ENCODE measurements at regions not wholly inside any gene's neighbourhood (a gene's known extent, or its start where the extent isn't known, plus 50 kb on each side); places are given as distances from the start of the nearest gene placed in this dataset.

- Histone ChIP-seq H3K27ac (ENCODE audit: low read depth, low read length) (no peak overlapping the region), H3K4me1 (ENCODE audit: insufficient read depth, low read length) (no peaks in the 10 kb centered on the region), H4K20me1 (ENCODE audit: insufficient read depth, low read length) (no peaks in the 10 kb centered on the region), H3K36me3 (ENCODE audit: insufficient read depth, low read length) (no peaks in the 10 kb centered on the region), H3K4me3 (ENCODE audit: insufficient read depth, low read length) (no peak overlapping the region), H3K9me3 (ENCODE audit: low read depth, low read length) (no peaks in the 10 kb centered on the region), H3K27me3 (ENCODE audit: insufficient read depth, low read length) (no peaks in the 10 kb centered on the region), H3K4me2 (ENCODE audit: insufficient read depth, low read length) (no peak overlapping the region), H2AFZ (ENCODE audit: low read length) (no peak overlapping the region), H3K79me2 (ENCODE audit: insufficient read depth, low read length) (no peaks in the 10 kb centered on the region)
- DNase-seq (ENCODE audit: insufficient read length, low spot score, missing footprints) = no peak
- TF ChIP-seq CTCF (IDR thresholded peaks at IDR 0.05; ENCODE audit: extremely low read depth, low read depth, low read length) = no peak
Measured at GRCh38 chr12:107431942-107432341, 253.7 kb upstream of the PWP1 start.

- H3K4me1 ChIP-seq (ENCODE audit: insufficient read depth, low read length) = no peaks in the 10 kb centered on the region
- H4K20me1 ChIP-seq (ENCODE audit: insufficient read depth, low read length) = no peaks in the 10 kb centered on the region
- no peak overlapping the region for H3K27ac ChIP-seq (ENCODE audit: low read depth, low read length)
- no peak for DNase-seq (ENCODE audit: insufficient read length, low spot score, missing footprints)
- no peaks in the 10 kb centered on the region for H3K27me3 ChIP-seq (ENCODE audit: insufficient read depth, low read length)
- no peaks in the 10 kb centered on the region for H3K36me3 ChIP-seq (ENCODE audit: insufficient read depth, low read length)
- no peaks in the 10 kb centered on the region for H3K9me3 ChIP-seq (ENCODE audit: low read depth, low read length)
- no peaks in the 10 kb centered on the region for H3K79me2 ChIP-seq (ENCODE audit: insufficient read depth, low read length)
- no peak overlapping the region for H2AFZ ChIP-seq (ENCODE audit: low read length)
- no peak overlapping the region for H3K4me2 ChIP-seq (ENCODE audit: insufficient read depth, low read length)
- H3K4me3 ChIP-seq (ENCODE audit: insufficient read depth, low read length) = no peak overlapping the region
- no peak for TF ChIP-seq CTCF (IDR thresholded peaks at IDR 0.05; ENCODE audit: extremely low read depth, low read depth, low read length)
Measured at GRCh38 chr12:107435072-107435471, 250.5 kb upstream of the PWP1 start.

- H3K79me2 ChIP-seq (ENCODE audit: insufficient read depth, low read length) = no peaks in the 10 kb centered on the region
- no peaks in the 10 kb centered on the region for H3K9me3 ChIP-seq (ENCODE audit: low read depth, low read length)
- no peak overlapping the region for H2AFZ ChIP-seq (ENCODE audit: low read length)
- no peak overlapping the region for H3K27ac ChIP-seq (ENCODE audit: low read depth, low read length)
- no peak for DNase-seq (ENCODE audit: insufficient read length, low spot score, missing footprints)
- no peaks in the 10 kb centered on the region for H4K20me1 ChIP-seq (ENCODE audit: insufficient read depth, low read length)
- H3K4me1 ChIP-seq (ENCODE audit: insufficient read depth, low read length) = no peaks in the 10 kb centered on the region
- H3K4me3 ChIP-seq (ENCODE audit: insufficient read depth, low read length) = no peak overlapping the region
- H3K27me3 ChIP-seq (ENCODE audit: insufficient read depth, low read length) = no peaks in the 10 kb centered on the region
- H3K4me2 ChIP-seq (ENCODE audit: insufficient read depth, low read length) = no peak overlapping the region
- TF ChIP-seq CTCF (IDR thresholded peaks at IDR 0.05; ENCODE audit: extremely low read depth, low read depth, low read length) = no peak
- no peaks in the 10 kb centered on the region for H3K36me3 ChIP-seq (ENCODE audit: insufficient read depth, low read length)
Measured at GRCh38 chr12:107435520-107435919, 250.1 kb upstream of the PWP1 start.

- TF ChIP-seq CTCF (IDR thresholded peaks at IDR 0.05; ENCODE audit: extremely low read depth, low read depth, low read length) = no peak
- no peaks in the 10 kb centered on the region for H3K27me3 ChIP-seq (ENCODE audit: insufficient read depth, low read length)
- no peaks in the 10 kb centered on the region for H3K4me1 ChIP-seq (ENCODE audit: insufficient read depth, low read length)
- H3K9me3 ChIP-seq (ENCODE audit: low read depth, low read length) = no peaks in the 10 kb centered on the region
- H3K36me3 ChIP-seq (ENCODE audit: insufficient read depth, low read length) = no peaks in the 10 kb centered on the region
- DNase-seq (ENCODE audit: insufficient read length, low spot score, missing footprints) = no peak
- H2AFZ ChIP-seq (ENCODE audit: low read length) = no peak overlapping the region
- H4K20me1 ChIP-seq (ENCODE audit: insufficient read depth, low read length) = no peaks in the 10 kb centered on the region
- H3K79me2 ChIP-seq (ENCODE audit: insufficient read depth, low read length) = no peaks in the 10 kb centered on the region
- no peak overlapping the region for H3K4me3 ChIP-seq (ENCODE audit: insufficient read depth, low read length)
- H3K27ac ChIP-seq (ENCODE audit: low read depth, low read length) = no peak overlapping the region
- H3K4me2 ChIP-seq (ENCODE audit: insufficient read depth, low read length) = no peak overlapping the region
Measured at GRCh38 chr12:107436376-107436775, 249.2 kb upstream of the PWP1 start.
